NCI-H1436 treated with DMSO at 0.1 percent for 48 hours (cell line): ENCODE measurements at regions not wholly inside any gene's neighbourhood (a gene's known extent, or its start where the extent isn't known, plus 50 kb on each side); places are given as distances from the start of the nearest gene placed in this dataset.
"Not testable (repeated sequence)": the region's sequence is repeated elsewhere in the genome, so short reads cannot be mapped to it uniquely, and the experiment has no call there.

Source experiments
- DNase-seq: peaks from one replicate; lab custom pipeline; 2025; lab: John Stamatoyannopoulos, UW

- DNase-seq, result no peak
Observed at GRCh38 chr10:130351466-130352290, 215.5 kb downstream of the GLRX3 start.

- no peak for DNase-seq
Observed at GRCh38 chr10:130352291-130352645, 216.1 kb downstream of the GLRX3 start.

- no peak for DNase-seq
Observed at GRCh38 chr10:130353928-130354572, 217.9 kb downstream of the GLRX3 start.

- DNase-seq, result no peak
Observed at GRCh38 chr10:130354573-130354954, 218.4 kb downstream of the GLRX3 start.

GRCh38 chr10:130354976-130355795, 219.0 kb downstream of the GLRX3 start:
- DNase-seq, result no peak

- DNase-seq, result not testable (repeated sequence)
Observed at GRCh38 chr10:130356429-130356828, 220.2 kb downstream of the GLRX3 start.

GRCh38 chr10:130357226-130357625, 221.0 kb downstream of the GLRX3 start:
- DNase-seq, result no peak

GRCh38 chr10:130357951-130358350, 221.8 kb downstream of the GLRX3 start:
- DNase-seq, result no peak

GRCh38 chr10:130358981-130359650, 222.9 kb downstream of the GLRX3 start:
- no peak for DNase-seq

- DNase-seq, result no peak
Observed at GRCh38 chr10:130359711-130360110, 223.5 kb downstream of the GLRX3 start.

- DNase-seq, result no peak
Observed at GRCh38 chr10:130360826-130361311, 224.7 kb downstream of the GLRX3 start.

GRCh38 chr10:130361351-130362105, 225.3 kb downstream of the GLRX3 start:
- DNase-seq, result no peak

GRCh38 chr10:130362308-130362761, 226.1 kb downstream of the GLRX3 start:
- no peak for DNase-seq

- no peak for DNase-seq
Observed at GRCh38 chr10:130363051-130363450, 226.9 kb downstream of the GLRX3 start.

GRCh38 chr10:130363899-130364445, 227.8 kb downstream of the GLRX3 start:
- no peak for DNase-seq

GRCh38 chr10:130364631-130365411, 228.6 kb downstream of the GLRX3 start:
- DNase-seq, result no peak

- DNase-seq, result no peak
Observed at GRCh38 chr10:130368761-130369560, 232.8 kb downstream of the GLRX3 start.

- no peak for DNase-seq
Observed at GRCh38 chr10:130369645-130370381, 233.6 kb downstream of the GLRX3 start.
